Right renal cortex interstitium (tissue), 3 donors: ENCODE measurements at regions not wholly inside any gene's neighbourhood (a gene's known extent, or its start where the extent isn't known, plus 50 kb on each side); places are given as distances from the start of the nearest gene placed in this dataset.

Experiments used
- DNase-seq, 3 donors: peaks; one replicate each; pipeline ENCODE4 v3.0.0-alpha.2; 2013; ENCODE audit warnings: low read depth in 3 of 3, low spot score in 2 of 3

GRCh38 chr4:147398556-147398955 is 82.3 kb upstream of the EDNRA start:
- DNase-seq: no peak

- DNase-seq: no peak
These were observed 80.2 kb upstream of the EDNRA start for GRCh38 chr4:147400721-147401120.

GRCh38 chr4:147401221-147401620 is 79.7 kb upstream of the EDNRA start:
- DNase-seq: no peak

GRCh38 chr4:147407261-147408045 is 73.4 kb upstream of the EDNRA start:
- no peak for DNase-seq

DNA sequence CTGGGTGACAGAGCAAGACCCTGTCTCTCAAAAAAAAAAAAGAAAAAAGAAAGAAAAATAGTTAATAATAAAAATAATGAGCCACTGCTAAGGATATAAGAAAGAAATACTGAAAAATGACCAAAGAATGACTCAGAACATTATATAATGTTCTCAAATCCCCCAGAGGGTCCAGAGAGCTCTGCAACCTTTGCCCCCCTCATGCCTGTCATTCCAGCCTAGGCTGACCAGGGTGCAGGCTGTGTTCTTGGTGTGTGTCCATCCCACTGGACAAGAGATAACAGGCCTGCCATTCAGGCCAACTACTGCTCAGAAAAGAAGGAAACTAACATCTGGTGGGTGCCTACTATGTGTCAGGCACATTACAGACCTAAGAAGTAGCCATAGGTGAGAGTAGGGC is 72.7 kb upstream of the EDNRA start:
- no peak for DNase-seq

GRCh38 chr4:147409350-147409749 is 71.5 kb upstream of the EDNRA start:
- DNase-seq: no peak

GRCh38 chr4:147418226-147418625 is 62.7 kb upstream of the EDNRA start:
- no peak for DNase-seq

DNA sequence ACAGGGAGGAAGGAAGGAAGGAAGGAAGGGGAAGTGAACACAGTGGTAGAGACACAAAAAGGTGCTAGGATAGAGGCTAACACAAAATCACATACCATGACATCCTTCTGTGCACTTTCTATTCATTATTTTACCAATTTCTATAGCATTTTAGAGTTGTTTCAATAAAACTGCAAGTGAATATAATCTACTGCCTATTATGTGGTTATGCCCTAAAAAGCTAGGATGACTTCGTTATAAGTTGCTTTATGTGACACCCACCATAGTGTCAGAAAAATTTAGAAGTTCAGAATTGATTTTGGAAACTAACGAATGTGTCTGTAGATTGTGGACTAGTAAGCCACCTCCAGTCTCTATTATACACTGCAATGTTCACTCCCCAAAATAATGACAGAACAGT is 59.4 kb upstream of the EDNRA start:
- no peak for DNase-seq

DNA sequence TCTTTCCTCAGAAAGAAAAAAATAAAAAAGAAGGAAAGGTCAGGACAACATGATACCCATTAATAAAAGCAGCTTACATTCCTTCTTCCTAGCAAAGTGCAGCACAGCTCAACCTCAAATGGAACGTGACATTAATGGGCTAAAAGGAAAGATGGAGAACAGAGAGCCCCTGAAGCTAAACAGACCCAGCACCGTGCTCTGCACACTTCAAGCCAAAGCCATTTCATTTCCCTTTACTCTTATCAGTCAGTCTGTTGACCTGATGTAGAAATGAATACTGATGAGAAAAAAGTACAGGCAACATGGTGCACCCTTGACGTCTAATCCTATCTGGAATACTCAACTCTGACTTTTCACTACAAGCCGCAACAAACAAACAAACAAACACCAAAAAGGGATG is 57.7 kb upstream of the EDNRA start:
- no peak for DNase-seq

GRCh38 chr4:147425019-147425418 is 55.9 kb upstream of the EDNRA start:
- DNase-seq: no peak

GRCh38 chr4:147428583-147428982 is 52.3 kb upstream of the EDNRA start:
- DNase-seq: no peak

DNA sequence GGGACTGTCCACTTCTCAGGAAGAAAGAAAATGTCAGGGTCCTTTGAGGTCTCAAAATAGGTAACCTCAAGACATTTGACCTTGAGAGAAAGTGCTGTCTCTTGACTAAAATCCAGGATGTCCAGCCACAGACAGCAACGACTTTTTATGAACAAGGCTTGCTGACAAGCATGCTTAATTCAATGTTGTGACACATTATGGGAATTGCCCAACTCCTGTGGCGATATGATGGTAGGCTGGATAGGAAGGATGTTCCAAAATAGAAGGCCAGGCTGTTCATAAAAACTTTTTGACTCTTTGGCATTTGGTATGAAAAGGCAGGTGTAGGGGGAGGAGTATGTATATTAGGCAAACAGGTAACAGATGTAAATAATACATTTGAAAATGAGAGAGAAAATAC is 50.8 kb upstream of the EDNRA start:
- DNase-seq: no peak
